HG03558 (cell line): ENCODE measurements at regions not wholly inside any gene's neighbourhood (a gene's known extent, or its start where the extent isn't known, plus 50 kb on each side); places are given as distances from the start of the nearest gene placed in this dataset.

Experiments used
- ATAC-seq: cut with Tn5 transposase; IDR thresholded peaks from one replicate; pipeline ENCODE4 v1.9.1; 2021; ENCODE audit warnings: moderate number of reproducible peaks; ENCODE audit not compliant: unreplicated experiment; ENCODE audit errors: extremely low read depth

GRCh38 chr5:106956886-106957285 lies 713.9 kb downstream of the EFNA5 start:
- ATAC-seq: no peak

- no peak for ATAC-seq
Observed at GRCh38 chr5:106956187-106956586, 714.5 kb downstream of the EFNA5 start.

- ATAC-seq: no peak
Observed at GRCh38 chr5:106940986-106941385, 729.8 kb downstream of the EFNA5 start.

GRCh38 chr5:106940301-106940846 lies 730.4 kb downstream of the EFNA5 start:
- ATAC-seq: no peak

- ATAC-seq: no peak
Observed at GRCh38 chr5:106923409-106923808, 747.3 kb downstream of the EFNA5 start.

- ATAC-seq: no peak
Observed at GRCh38 chr5:106921567-106921966, 749.2 kb downstream of the EFNA5 start.

- ATAC-seq: no peak
Observed at GRCh38 chr5:106910486-106910885, 760.3 kb downstream of the EFNA5 start.

- no peak for ATAC-seq
Observed at GRCh38 chr5:106909716-106910115, 761.0 kb downstream of the EFNA5 start.

- no peak for ATAC-seq
Observed at GRCh38 chr5:106907979-106908378, 762.8 kb downstream of the EFNA5 start.

GRCh38 chr5:106906199-106906598 lies 764.5 kb downstream of the EFNA5 start:
- no peak for ATAC-seq

- ATAC-seq: no peak
Observed at GRCh38 chr5:106894964-106895363, 775.8 kb downstream of the EFNA5 start.

GRCh38 chr5:106882035-106882434 lies 788.7 kb downstream of the EFNA5 start:
- no peak for ATAC-seq

GRCh38 chr5:106880656-106881055 lies 790.1 kb downstream of the EFNA5 start:
- no peak for ATAC-seq

GRCh38 chr5:106877881-106878280 lies 792.9 kb downstream of the EFNA5 start:
- no peak for ATAC-seq

- no peak for ATAC-seq
Observed at GRCh38 chr5:106876665-106877194, 794.0 kb downstream of the EFNA5 start.

GRCh38 chr5:106876298-106876622 lies 794.5 kb downstream of the EFNA5 start:
- ATAC-seq: no peak

GRCh38 chr5:106875591-106876297 lies 795.0 kb downstream of the EFNA5 start:
- ATAC-seq: no peak

- ATAC-seq: no peak
Observed at GRCh38 chr5:106874974-106875373, 795.8 kb downstream of the EFNA5 start.

- ATAC-seq: no peak
Observed at GRCh38 chr5:106874531-106874930, 796.2 kb downstream of the EFNA5 start.

- ATAC-seq: no peak
Observed at GRCh38 chr5:106873568-106873967, 797.2 kb downstream of the EFNA5 start.

GRCh38 chr5:106865279-106865678 lies 805.5 kb downstream of the EFNA5 start:
- ATAC-seq: no peak
